ENCODE measurements at regions not wholly inside any gene's neighbourhood (a gene's known extent, or its start where the extent isn't known, plus 50 kb on each side); places are given as distances from the start of the nearest gene placed in this dataset.

DNA sequence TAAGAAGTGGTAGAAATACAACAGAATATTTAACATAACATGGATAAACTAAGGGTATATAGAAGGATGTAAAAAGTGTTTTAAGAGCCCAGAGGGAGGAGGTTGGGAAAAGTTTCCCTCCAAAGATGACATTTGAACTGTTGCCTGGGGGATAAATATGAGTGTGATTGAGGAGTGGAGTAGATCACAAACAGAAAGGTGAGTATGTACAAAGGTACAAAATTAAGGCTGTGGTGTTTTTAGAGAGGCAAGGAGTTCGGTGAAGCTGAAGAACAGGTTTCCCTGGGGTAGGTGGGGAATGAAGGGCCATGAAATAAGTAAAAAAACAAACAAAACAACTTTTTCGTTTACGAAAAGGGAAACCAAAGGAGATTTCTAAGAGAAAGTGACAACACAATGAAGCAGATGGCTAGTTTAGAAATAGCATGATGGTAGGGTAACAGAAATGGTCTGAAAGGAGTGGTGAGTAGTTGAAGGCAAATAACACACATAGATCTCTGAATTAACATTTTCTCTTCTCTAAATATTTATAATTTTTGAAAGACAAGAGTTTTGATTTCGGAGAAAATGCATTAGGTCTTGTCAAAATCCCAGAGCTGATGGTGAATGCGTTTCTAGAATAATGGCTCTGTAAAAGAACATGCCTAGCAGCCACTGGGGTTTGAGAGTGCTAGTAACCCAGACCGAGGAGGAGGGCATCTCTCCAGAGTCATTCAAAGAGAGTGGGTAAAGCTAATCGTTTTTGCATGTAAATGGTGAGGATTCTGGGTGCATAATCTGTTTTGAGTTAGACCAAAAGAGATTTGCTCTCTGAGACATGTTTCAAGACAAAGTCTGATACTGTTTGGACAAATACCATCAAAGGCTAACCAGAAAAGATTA lies 240.4 kb upstream of the DCN start:
- Histone ChIP-seq H3K36me3 (ENCODE audit: low read length) (no peaks in the 10 kb centered on the region), H3F3A (ENCODE audit: insufficient read depth) (no peaks in the 10 kb centered on the region), H3K9me2 (replicated peaks; ENCODE audit: insufficient read depth, low read length) (no peaks in the 10 kb centered on the region), H3K4me2 (ENCODE audit: low read depth, low read length, poor library complexity, severe bottlenecking) (no peak overlapping the region), H2AFZ (ENCODE audit: low read depth, low read length, severe bottlenecking) (no peak overlapping the region), H3K79me2 (ENCODE audit: insufficient read depth, low read length) (no peaks in the 10 kb centered on the region), H3K9me3 (ENCODE audit: insufficient read depth, low read length) (no peaks in the 10 kb centered on the region), H3K27me3 (ENCODE audit: low read length) (no peaks in the 10 kb centered on the region), H3K9ac (ENCODE audit: low read length) (no peak overlapping the region), H3K4me3 (ENCODE audit: insufficient read depth, low read length, poor library complexity, severe bottlenecking) (no peak overlapping the region), H3K27ac (ENCODE audit: low read depth, low read length) (no peak overlapping the region), H4K20me1 (ENCODE audit: low read depth, low read length) (no peaks in the 10 kb centered on the region)
- no peak for TF ChIP-seq EZH2phosphoT487 (conservative IDR thresholded peaks at IDR 0.05; ENCODE audit: low read length)
- TF ChIP-seq, protein P1, sequence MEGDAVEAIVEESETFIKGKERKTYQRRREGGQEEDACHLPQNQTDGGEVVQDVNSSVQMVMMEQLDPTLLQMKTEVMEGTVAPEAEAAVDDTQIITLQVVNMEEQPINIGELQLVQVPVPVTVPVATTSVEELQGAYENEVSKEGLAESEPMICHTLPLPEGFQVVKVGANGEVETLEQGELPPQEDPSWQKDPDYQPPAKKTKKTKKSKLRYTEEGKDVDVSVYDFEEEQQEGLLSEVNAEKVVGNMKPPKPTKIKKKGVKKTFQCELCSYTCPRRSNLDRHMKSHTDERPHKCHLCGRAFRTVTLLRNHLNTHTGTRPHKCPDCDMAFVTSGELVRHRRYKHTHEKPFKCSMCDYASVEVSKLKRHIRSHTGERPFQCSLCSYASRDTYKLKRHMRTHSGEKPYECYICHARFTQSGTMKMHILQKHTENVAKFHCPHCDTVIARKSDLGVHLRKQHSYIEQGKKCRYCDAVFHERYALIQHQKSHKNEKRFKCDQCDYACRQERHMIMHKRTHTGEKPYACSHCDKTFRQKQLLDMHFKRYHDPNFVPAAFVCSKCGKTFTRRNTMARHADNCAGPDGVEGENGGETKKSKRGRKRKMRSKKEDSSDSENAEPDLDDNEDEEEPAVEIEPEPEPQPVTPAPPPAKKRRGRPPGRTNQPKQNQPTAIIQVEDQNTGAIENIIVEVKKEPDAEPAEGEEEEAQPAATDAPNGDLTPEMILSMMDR (IDR thresholded peaks at IDR 0.05; ENCODE audit: insufficient read depth, low read length, poor library complexity, severe bottlenecking) = no peak

DNA sequence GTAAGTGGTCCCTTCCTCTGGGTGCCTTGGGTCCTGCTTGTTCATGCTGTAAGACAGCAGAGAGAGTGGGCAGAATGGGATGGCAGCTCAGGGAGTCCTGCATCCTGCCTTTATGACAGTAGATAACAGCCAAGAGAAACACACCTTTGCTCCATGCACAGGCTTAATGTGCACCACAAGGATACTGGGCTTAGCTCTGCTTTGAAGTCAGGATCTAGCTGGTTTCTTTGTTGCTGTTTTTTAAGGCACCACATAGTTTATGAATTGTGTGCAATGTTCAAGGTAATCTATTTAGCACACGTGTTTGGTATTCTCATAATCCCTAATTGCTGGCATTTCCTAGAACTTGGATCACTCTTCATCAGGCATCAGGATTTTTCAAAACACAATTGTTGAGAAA lies 239.5 kb upstream of the DCN start:
- no peaks in the 10 kb centered on the region for H3K27me3 ChIP-seq (ENCODE audit: low read length)
- H3F3A ChIP-seq (ENCODE audit: insufficient read depth) = no peaks in the 10 kb centered on the region
- H3K27ac ChIP-seq (ENCODE audit: low read depth, low read length) = no peak overlapping the region
- H4K20me1 ChIP-seq (ENCODE audit: low read depth, low read length) = no peaks in the 10 kb centered on the region
- no peaks in the 10 kb centered on the region for H3K9me3 ChIP-seq (ENCODE audit: insufficient read depth, low read length)
- no peak overlapping the region for H2AFZ ChIP-seq (ENCODE audit: low read depth, low read length, severe bottlenecking)
- no peaks in the 10 kb centered on the region for H3K36me3 ChIP-seq (ENCODE audit: low read length)
- no peak overlapping the region for H3K4me2 ChIP-seq (ENCODE audit: low read depth, low read length, poor library complexity, severe bottlenecking)
- no peak for TF ChIP-seq EZH2phosphoT487 (conservative IDR thresholded peaks at IDR 0.05; ENCODE audit: low read length)
- TF ChIP-seq, protein P1 (IDR thresholded peaks at IDR 0.05; ENCODE audit: insufficient read depth, low read length, poor library complexity, severe bottlenecking) = no peak
- H3K9ac ChIP-seq (ENCODE audit: low read length) = no peak overlapping the region
- no peak overlapping the region for H3K4me3 ChIP-seq (ENCODE audit: insufficient read depth, low read length, poor library complexity, severe bottlenecking)
- H3K9me2 ChIP-seq (replicated peaks; ENCODE audit: insufficient read depth, low read length) = no peaks in the 10 kb centered on the region
- no peaks in the 10 kb centered on the region for H3K79me2 ChIP-seq (ENCODE audit: insufficient read depth, low read length)

DNA sequence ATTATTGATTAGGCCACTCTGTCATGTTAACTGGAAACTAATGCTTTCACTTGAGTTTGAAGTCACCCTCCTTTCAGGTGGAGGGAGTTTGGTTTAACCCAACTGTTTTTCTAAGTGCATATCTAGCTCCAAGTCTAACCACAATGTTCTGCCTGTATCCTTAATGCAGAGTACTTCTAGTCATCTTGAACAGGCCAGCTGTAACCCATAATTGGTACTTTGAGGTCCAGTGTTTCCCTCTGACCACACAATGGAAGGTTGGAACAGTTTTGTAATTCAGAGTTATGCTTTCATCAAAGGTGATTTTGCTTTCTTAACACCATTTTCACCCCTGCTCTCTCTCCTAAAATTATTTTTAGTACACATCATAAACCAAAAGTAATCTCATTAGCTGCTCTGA lies 237.2 kb upstream of the DCN start:
- Histone ChIP-seq H3K4me2 (ENCODE audit: low read depth, low read length, poor library complexity, severe bottlenecking) (no peak overlapping the region), H3K79me2 (ENCODE audit: insufficient read depth, low read length) (no peaks in the 10 kb centered on the region), H3K9ac (ENCODE audit: low read length) (no peak overlapping the region), H3K9me3 (ENCODE audit: insufficient read depth, low read length) (no peaks in the 10 kb centered on the region), H4K20me1 (ENCODE audit: low read depth, low read length) (no peaks in the 10 kb centered on the region), H3K9me2 (replicated peaks; ENCODE audit: insufficient read depth, low read length) (no peaks in the 10 kb centered on the region), H2AFZ (ENCODE audit: low read depth, low read length, severe bottlenecking) (no peak overlapping the region), H3K27ac (ENCODE audit: low read depth, low read length) (no peak overlapping the region), H3K27me3 (ENCODE audit: low read length) (no peaks in the 10 kb centered on the region), H3F3A (ENCODE audit: insufficient read depth) (no peaks in the 10 kb centered on the region), H3K4me3 (ENCODE audit: insufficient read depth, low read length, poor library complexity, severe bottlenecking) (no peak overlapping the region), H3K36me3 (ENCODE audit: low read length) (no peaks in the 10 kb centered on the region)
- TF ChIP-seq, protein P1 (IDR thresholded peaks at IDR 0.05; ENCODE audit: insufficient read depth, low read length, poor library complexity, severe bottlenecking) = no peak
- TF ChIP-seq EZH2phosphoT487 (conservative IDR thresholded peaks at IDR 0.05; ENCODE audit: low read length) = no peak

Data from SU-DHL-6 (cell line).